ENCODE measurements at regions not wholly inside any gene's neighbourhood (a gene's known extent, or its start where the extent isn't known, plus 50 kb on each side); places are given as distances from the start of the nearest gene placed in this dataset.

GRCh38 chr3:88267847-88268246 is 118.1 kb downstream of the C3orf38 start:
- H2AFZ ChIP-seq (ENCODE audit: low read length): no peak overlapping the region
- DNase-seq (ENCODE audit: low read depth in 2 of 2): no peak
- H3K9me3 ChIP-seq (ENCODE audit: control insufficient read depth, insufficient read depth, low read depth, low read length): no peaks in the 10 kb centered on the region
- H4K20me1 ChIP-seq (ENCODE audit: control insufficient read depth, extremely low read depth, insufficient read depth, low read length): no peaks in the 10 kb centered on the region
- no peak for TF ChIP-seq EZH2 (IDR thresholded peaks at IDR 0.05; ENCODE audit: low read length, missing control alignments)
- TF ChIP-seq, protein P1, sequence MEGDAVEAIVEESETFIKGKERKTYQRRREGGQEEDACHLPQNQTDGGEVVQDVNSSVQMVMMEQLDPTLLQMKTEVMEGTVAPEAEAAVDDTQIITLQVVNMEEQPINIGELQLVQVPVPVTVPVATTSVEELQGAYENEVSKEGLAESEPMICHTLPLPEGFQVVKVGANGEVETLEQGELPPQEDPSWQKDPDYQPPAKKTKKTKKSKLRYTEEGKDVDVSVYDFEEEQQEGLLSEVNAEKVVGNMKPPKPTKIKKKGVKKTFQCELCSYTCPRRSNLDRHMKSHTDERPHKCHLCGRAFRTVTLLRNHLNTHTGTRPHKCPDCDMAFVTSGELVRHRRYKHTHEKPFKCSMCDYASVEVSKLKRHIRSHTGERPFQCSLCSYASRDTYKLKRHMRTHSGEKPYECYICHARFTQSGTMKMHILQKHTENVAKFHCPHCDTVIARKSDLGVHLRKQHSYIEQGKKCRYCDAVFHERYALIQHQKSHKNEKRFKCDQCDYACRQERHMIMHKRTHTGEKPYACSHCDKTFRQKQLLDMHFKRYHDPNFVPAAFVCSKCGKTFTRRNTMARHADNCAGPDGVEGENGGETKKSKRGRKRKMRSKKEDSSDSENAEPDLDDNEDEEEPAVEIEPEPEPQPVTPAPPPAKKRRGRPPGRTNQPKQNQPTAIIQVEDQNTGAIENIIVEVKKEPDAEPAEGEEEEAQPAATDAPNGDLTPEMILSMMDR (conservative IDR thresholded peaks at IDR 0.05 in 1 of 2, IDR thresholded peaks at IDR 0.05 in 1 of 2; ENCODE audit: low read depth in 1 of 2, low read length in 2 of 2): no peak
- no peaks in the 10 kb centered on the region for H3K27me3 ChIP-seq (ENCODE audit: control insufficient read depth, insufficient read depth, low read length)
- no peak overlapping the region for H3K4me2 ChIP-seq (ENCODE audit: extremely low read depth, insufficient read depth, low read length)
- H3K79me2 ChIP-seq (ENCODE audit: control insufficient read depth, insufficient read depth, low read length): no peaks in the 10 kb centered on the region
- no peak overlapping the region for H3K27ac ChIP-seq (ENCODE audit: insufficient read depth, low read length)
- H3K36me3 ChIP-seq (ENCODE audit: control insufficient read depth, insufficient read depth, low read length): no peaks in the 10 kb centered on the region
- H3K4me3 ChIP-seq (replicated peaks in 1 of 4; ENCODE audit: control extremely low read depth in 1 of 4, insufficient read depth in 1 of 4, low read depth in 3 of 4, low read length in 4 of 4): no peak overlapping the region
- no peak overlapping the region for H3K9ac ChIP-seq (ENCODE audit: insufficient read depth, low read length)
- H3K4me1 ChIP-seq (ENCODE audit: control insufficient read depth, extremely low read depth, insufficient read depth, low read length): no peaks in the 10 kb centered on the region

GRCh38 chr3:88280326-88280725 is 130.6 kb downstream of the C3orf38 start:
- Histone ChIP-seq H3K27ac (ENCODE audit: insufficient read depth, low read length) (no peak overlapping the region), H3K9ac (ENCODE audit: insufficient read depth, low read length) (no peak overlapping the region), H3K9me3 (ENCODE audit: control insufficient read depth, insufficient read depth, low read depth, low read length) (no peaks in the 10 kb centered on the region), H3K4me3 (replicated peaks in 1 of 4; ENCODE audit: control extremely low read depth in 1 of 4, insufficient read depth in 1 of 4, low read depth in 3 of 4, low read length in 4 of 4) (no peak overlapping the region), H3K27me3 (ENCODE audit: control insufficient read depth, insufficient read depth, low read length) (no peaks in the 10 kb centered on the region), H3K36me3 (ENCODE audit: control insufficient read depth, insufficient read depth, low read length) (no peaks in the 10 kb centered on the region), H4K20me1 (ENCODE audit: control insufficient read depth, extremely low read depth, insufficient read depth, low read length) (no peaks in the 10 kb centered on the region), H2AFZ (ENCODE audit: low read length) (no peak overlapping the region), H3K4me2 (ENCODE audit: extremely low read depth, insufficient read depth, low read length) (no peak overlapping the region), H3K79me2 (ENCODE audit: control insufficient read depth, insufficient read depth, low read length) (no peaks in the 10 kb centered on the region), H3K4me1 (ENCODE audit: control insufficient read depth, extremely low read depth, insufficient read depth, low read length) (no peaks in the 10 kb centered on the region)
- no peak for DNase-seq (ENCODE audit: low read depth in 2 of 2)
- no peak for TF ChIP-seq EZH2 (IDR thresholded peaks at IDR 0.05; ENCODE audit: low read length, missing control alignments)
- TF ChIP-seq, protein P1 (conservative IDR thresholded peaks at IDR 0.05 in 1 of 2, IDR thresholded peaks at IDR 0.05 in 1 of 2; ENCODE audit: low read depth in 1 of 2, low read length in 2 of 2): no peak

DNA sequence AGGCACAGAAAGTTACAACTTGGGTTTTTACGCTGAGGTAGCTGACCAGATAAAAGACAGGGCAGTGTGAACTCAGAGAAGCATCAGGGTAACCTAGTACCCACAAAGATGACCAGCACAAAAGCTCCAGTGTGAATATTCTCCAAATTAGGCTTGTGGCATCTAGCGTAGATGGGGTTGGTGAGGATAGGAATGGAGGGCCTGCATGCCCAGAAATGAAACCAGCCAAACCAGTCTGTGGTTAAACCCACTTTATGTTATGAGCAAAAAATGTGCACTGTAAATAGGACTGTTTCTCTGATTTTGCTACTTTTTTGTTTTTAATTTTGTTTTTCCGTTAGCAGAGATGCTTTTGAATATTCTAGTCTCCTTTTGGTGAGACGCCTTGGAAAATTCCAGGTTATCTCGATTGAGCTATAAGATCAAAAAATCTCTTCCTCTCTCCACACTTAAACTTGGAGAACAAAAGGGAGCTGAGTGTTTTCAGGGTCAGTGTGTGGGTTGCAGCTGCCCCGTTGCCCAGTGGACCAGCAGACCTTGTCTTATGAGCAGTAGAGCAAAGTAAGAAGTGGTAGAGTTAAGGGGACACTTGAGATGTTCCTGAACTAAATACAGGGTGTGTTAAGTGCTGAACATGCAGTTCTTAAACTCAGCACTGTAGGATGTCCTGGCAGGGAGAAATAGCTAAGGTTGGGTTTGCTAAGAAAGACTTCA is 132.9 kb downstream of the C3orf38 start:
- no peak overlapping the region for H3K4me2 ChIP-seq (ENCODE audit: extremely low read depth, insufficient read depth, low read length)
- no peak overlapping the region for H2AFZ ChIP-seq (ENCODE audit: low read length)
- no peak overlapping the region for H3K9ac ChIP-seq (ENCODE audit: insufficient read depth, low read length)
- no peaks in the 10 kb centered on the region for H3K4me1 ChIP-seq (ENCODE audit: control insufficient read depth, extremely low read depth, insufficient read depth, low read length)
- no peak for DNase-seq (ENCODE audit: low read depth in 2 of 2)
- no peaks in the 10 kb centered on the region for H4K20me1 ChIP-seq (ENCODE audit: control insufficient read depth, extremely low read depth, insufficient read depth, low read length)
- TF ChIP-seq, protein P1 (conservative IDR thresholded peaks at IDR 0.05 in 1 of 2, IDR thresholded peaks at IDR 0.05 in 1 of 2; ENCODE audit: low read depth in 1 of 2, low read length in 2 of 2): no peak
- no peak for TF ChIP-seq EZH2 (IDR thresholded peaks at IDR 0.05; ENCODE audit: low read length, missing control alignments)
- no peaks in the 10 kb centered on the region for H3K79me2 ChIP-seq (ENCODE audit: control insufficient read depth, insufficient read depth, low read length)
- no peaks in the 10 kb centered on the region for H3K9me3 ChIP-seq (ENCODE audit: control insufficient read depth, insufficient read depth, low read depth, low read length)
- H3K27me3 ChIP-seq (ENCODE audit: control insufficient read depth, insufficient read depth, low read length): no peaks in the 10 kb centered on the region
- H3K27ac ChIP-seq (ENCODE audit: insufficient read depth, low read length): no peak overlapping the region
- no peak overlapping the region for H3K4me3 ChIP-seq (replicated peaks in 1 of 4; ENCODE audit: control extremely low read depth in 1 of 4, insufficient read depth in 1 of 4, low read depth in 3 of 4, low read length in 4 of 4)
- H3K36me3 ChIP-seq (ENCODE audit: control insufficient read depth, insufficient read depth, low read length): no peaks in the 10 kb centered on the region
